Adipocyte (in vitro differentiated cells): ENCODE measurements at regions not wholly inside any gene's neighbourhood (a gene's known extent, or its start where the extent isn't known, plus 50 kb on each side); places are given as distances from the start of the nearest gene placed in this dataset.

ENCODE experiments used
- DNase-seq: peaks from one replicate; pipeline ENCODE4 v3.0.0-alpha.2; 2015; ENCODE audit warnings: low read depth
- H3K27me3 ChIP-seq: replicated peaks from 2 replicates; pipeline ENCODE4 v1.7.0; 2013; ENCODE audit warnings: mild to moderate bottlenecking, low read length, moderate library complexity; ENCODE audit not compliant: control insufficient read depth, insufficient read depth
- H3K36me3 ChIP-seq: 2 replicates; pipeline ENCODE4 v1.7.0; 2013; ENCODE audit warnings: low read length, mild to moderate bottlenecking, moderate library complexity; ENCODE audit not compliant: control insufficient read depth, insufficient read depth, severe bottlenecking
- H3K4me1 ChIP-seq: 2 replicates; pipeline ENCODE4 v1.7.0; 2013; ENCODE audit warnings: mild to moderate bottlenecking, low read length, moderate library complexity; ENCODE audit not compliant: control insufficient read depth, insufficient read depth
- H3K4me3 ChIP-seq: 2 replicates; pipeline ENCODE4 v1.7.0; 2013; ENCODE audit warnings: mild to moderate bottlenecking, low read length, moderate library complexity
- H3K9ac ChIP-seq: 2 replicates; pipeline ENCODE4 v1.7.0; 2013; ENCODE audit warnings: mild to moderate bottlenecking, low read length, moderate library complexity
- H3K9me3 ChIP-seq: 2 replicates; pipeline ENCODE4 v1.7.0; 2013; ENCODE audit warnings: mild to moderate bottlenecking, low read length, moderate library complexity; ENCODE audit not compliant: control insufficient read depth

DNA sequence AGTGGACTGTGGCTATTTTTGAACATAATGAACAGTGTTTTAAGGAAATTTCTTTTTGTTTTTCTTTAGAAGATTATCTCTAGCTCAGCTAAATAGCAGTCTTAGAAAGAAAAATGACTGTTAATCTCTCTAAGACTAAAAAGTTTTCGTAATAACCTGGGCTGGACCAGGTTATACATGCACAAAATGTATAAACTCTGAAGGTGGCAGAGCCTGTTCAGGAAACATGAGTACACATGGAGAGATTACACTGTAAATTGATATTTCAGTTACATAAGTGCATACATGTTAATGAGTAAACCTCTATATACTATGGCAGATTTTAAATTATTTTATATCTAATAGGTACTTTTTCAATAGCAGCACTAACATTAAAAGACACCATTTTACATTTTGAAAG, 258.2 kb upstream of the CFAP20DC start:
- peaks cover 3% of the 10 kb centered on the region for H3K27me3 ChIP-seq
- no peak for DNase-seq
- H3K9ac ChIP-seq = no peak overlapping the region

DNA sequence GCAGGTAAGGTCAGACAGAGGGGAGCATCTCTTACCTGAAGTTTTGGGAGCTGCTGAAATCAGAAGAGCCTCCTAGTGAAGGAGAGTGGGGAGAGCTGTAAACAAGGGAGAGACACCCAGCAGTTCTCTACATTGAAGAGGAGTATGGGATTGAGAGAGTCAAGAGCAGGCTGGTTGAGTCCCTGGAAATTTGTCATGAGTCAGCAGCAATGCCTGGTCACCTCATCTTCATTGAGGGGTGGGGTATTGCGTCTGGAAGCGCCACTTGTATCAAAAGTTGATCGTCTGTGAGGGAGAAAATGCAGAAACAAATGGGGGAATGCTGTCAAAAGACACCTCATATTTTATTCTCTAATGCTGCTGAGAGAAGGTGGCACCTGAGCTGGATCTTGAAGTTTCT, 256.6 kb upstream of the CFAP20DC start:
- no peak overlapping the region for H3K9ac ChIP-seq

More for the DNA sequence above, 258.2 kb upstream of the CFAP20DC start:
- Histone ChIP-seq H3K4me3 (no peak overlapping the region), H3K36me3 (no peaks in the 10 kb centered on the region), H3K9me3 (peaks cover 3% of the 10 kb centered on the region), H3K4me1 (no peaks in the 10 kb centered on the region)

DNA sequence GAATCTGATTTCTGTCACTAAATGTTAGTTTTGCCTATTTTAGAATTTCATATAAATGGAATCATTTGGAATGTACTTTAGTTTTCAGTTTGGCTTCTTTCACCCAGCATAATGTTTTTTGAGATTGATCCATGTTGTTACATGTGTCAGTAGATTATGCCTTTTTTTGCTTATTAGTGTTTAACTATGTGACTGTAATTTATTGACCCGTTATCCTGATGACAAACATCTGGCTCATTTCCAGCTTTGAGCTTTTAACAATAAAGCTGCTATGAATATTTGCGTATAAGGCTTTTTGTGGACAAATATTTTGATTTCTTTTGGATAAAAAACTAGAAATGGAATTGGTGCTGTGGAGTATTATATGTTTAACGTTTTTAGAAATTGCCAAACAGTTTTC, 254.5 kb upstream of the CFAP20DC start:
- H3K9ac ChIP-seq = no peak overlapping the region
- no peak for DNase-seq

More for the DNA sequence above, 256.6 kb upstream of the CFAP20DC start:
- Histone ChIP-seq H3K9me3 (peaks cover 4% of the 10 kb centered on the region), H3K27me3 (peaks cover 10% of the 10 kb centered on the region), H3K36me3 (no peaks in the 10 kb centered on the region), H3K4me1 (no peaks in the 10 kb centered on the region), H3K4me3 (no peak overlapping the region)
- DNase-seq = no peak

DNA sequence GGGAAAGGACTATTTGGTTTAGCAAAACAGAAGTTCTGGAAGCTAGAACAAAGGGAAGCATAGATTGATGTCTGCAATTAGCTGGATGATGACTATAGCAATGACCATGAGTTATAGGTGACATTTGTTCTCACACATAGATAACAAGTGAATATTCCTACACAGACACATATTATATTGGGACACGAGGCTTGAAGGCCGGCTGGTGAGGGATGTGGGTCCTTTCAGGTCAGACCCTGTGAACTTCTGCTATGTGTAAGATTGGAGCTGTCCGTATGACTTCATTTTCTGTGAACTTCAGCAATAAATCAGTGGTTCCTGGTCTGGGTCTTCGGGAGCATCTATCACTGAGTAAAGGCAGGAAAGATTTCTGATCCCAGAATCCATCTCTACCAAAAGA, 253.6 kb upstream of the CFAP20DC start:
- DNase-seq = no peak
- H3K27me3 ChIP-seq = peaks cover 10% of the 10 kb centered on the region
- H3K4me3 ChIP-seq = no peak overlapping the region
- H3K9ac ChIP-seq = no peak overlapping the region
- H3K4me1 ChIP-seq = no peaks in the 10 kb centered on the region
- H3K9me3 ChIP-seq = peaks cover 4% of the 10 kb centered on the region
- H3K36me3 ChIP-seq = no peaks in the 10 kb centered on the region

More for the DNA sequence above, 254.5 kb upstream of the CFAP20DC start:
- Histone ChIP-seq H3K36me3 (no peaks in the 10 kb centered on the region), H3K27me3 (peaks cover 10% of the 10 kb centered on the region), H3K9me3 (peaks cover 4% of the 10 kb centered on the region), H3K4me3 (no peak overlapping the region), H3K4me1 (no peaks in the 10 kb centered on the region)

DNA sequence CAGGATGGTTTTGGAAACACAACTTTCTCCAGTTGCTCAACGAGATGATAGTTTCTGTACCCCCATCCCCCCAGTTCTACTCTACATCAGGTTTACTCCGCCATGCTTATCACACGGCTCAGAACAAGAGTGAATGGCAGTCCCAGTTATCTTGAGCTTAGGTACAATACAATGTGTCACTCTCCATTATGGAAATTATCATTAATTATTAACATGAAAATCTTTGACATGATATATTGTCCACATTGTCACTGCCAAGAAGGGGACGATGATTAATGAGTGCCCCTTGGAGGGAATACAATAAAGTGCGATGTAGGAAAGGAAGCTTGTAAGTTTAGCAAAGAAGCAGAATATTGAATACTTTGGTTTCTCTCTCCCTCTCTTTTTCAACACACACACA, 252.6 kb upstream of the CFAP20DC start:
- Histone ChIP-seq H3K4me3 (no peak overlapping the region), H3K36me3 (no peaks in the 10 kb centered on the region), H3K9ac (no peak overlapping the region), H3K9me3 (peaks cover 4% of the 10 kb centered on the region), H3K27me3 (peaks cover 10% of the 10 kb centered on the region), H3K4me1 (no peaks in the 10 kb centered on the region)
- DNase-seq = no peak

DNA sequence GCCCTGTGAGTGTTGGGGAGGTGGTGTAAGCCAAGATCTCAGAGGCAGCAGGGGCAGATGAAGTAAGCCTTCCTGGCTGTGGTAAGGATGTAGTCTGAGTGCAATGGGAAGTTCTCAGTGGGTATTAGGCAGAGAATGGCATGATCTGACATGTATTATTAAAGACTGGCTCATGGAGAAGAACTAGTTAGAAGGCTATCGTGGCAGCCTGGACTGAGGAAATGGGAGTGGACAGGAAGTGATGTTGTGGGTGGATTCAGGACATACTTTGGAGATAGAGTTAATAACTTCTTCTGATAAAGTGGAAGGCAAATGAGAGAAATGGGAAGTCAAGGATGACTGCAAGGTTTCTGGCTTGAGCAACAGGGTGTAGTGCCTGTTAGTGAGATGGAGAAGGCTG, 250.9 kb upstream of the CFAP20DC start:
- Histone ChIP-seq H3K27me3 (peaks cover 10% of the 10 kb centered on the region), H3K4me1 (no peaks in the 10 kb centered on the region), H3K9ac (no peak overlapping the region), H3K36me3 (no peaks in the 10 kb centered on the region), H3K9me3 (peaks cover 6% of the 10 kb centered on the region), H3K4me3 (no peak overlapping the region)
- DNase-seq = no peak

DNA sequence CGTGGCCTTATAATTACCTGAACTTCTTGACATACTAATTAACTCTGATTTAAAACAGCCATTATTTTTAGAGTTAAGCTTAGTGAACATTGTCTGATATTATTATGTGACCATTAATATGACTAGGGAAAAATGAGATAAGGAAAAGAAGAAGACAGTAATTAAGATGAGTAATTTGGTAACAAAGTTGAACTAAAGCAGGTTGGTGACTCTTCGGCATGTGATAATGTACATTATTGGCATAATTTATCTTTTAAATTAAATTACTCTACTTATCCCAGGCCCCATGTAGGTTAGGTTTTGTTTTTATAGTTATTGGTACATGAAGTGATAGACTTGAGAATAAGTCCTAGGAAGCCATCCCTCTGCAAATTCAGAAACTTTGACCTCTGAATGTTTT, 249.7 kb upstream of the CFAP20DC start:
- DNase-seq = no peak
- Histone ChIP-seq H3K9me3 (peaks cover 6% of the 10 kb centered on the region), H3K36me3 (no peaks in the 10 kb centered on the region), H3K9ac (no peak overlapping the region), H3K4me1 (no peaks in the 10 kb centered on the region), H3K27me3 (peaks cover 10% of the 10 kb centered on the region), H3K4me3 (no peak overlapping the region)

DNA sequence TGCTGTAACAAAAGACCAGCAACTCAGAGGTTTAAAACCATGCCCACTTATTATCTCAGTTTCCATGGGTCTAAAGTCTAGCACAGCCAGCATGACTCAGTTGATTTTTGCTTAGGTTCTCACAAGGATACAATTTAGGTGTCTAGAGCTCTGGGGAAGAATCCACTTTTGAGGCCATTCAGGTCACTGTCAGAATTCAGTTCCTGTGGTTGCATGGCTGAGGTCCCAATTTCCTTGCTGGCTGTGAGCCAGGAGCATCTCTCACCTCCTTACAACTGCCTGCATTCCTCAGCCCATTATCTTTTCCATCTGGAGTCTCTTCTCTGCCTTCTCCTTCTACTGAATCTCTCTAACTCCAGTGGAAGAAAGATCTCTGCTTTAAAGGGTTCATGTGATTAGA, 240.5 kb upstream of the CFAP20DC start:
- H3K27me3 ChIP-seq = no peaks in the 10 kb centered on the region

DNA sequence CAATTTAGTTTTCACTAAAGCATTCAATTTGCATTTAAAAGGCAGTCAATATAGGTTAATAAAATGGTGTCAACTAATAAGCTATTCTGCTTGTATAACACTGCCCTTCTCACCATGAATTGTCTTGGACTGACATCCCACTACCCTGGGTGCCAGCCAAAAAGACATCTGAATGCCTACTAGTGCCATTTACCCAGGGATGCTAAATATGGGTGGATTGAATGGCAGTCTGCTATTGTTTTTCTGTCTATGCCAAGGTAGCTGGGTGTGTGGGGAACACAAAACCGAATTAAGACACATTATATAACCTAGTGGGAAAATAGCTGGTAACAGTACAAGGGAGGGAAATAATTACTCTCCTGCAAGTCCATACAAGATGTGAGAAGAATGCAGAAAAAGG, 240.0 kb upstream of the CFAP20DC start:
- H3K4me1 ChIP-seq = peaks cover 13% of the 10 kb centered on the region
- H3K9me3 ChIP-seq = peaks cover 10% of the 10 kb centered on the region
- H3K27me3 ChIP-seq = no peaks in the 10 kb centered on the region
- no peak for DNase-seq
- no peak overlapping the region for H3K4me3 ChIP-seq
- no peaks in the 10 kb centered on the region for H3K36me3 ChIP-seq
- H3K9ac ChIP-seq = no peak overlapping the region

More for the DNA sequence above, 240.5 kb upstream of the CFAP20DC start:
- Histone ChIP-seq H3K9me3 (peaks cover 10% of the 10 kb centered on the region), H3K4me3 (no peak overlapping the region), H3K36me3 (no peaks in the 10 kb centered on the region), H3K9ac (no peak overlapping the region), H3K4me1 (peaks cover 13% of the 10 kb centered on the region)
- no peak for DNase-seq

DNA sequence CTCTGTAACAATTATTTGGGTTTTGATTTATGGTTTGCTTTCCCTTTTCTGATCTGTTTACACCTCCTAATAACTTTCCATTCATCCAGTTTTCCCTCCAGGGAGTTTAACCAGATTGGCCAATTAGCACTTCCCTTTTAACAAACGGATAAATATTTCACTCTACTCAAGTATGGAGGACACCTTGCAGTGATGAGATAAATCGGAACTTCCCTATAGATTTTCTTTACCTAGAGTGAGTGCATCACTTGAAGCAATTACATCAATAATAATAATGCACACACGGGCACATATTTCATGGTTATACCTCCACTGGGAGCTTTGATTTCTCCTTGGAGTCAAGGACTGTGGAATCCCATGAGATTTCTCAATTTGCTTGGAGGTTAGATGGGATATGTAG, 239.1 kb upstream of the CFAP20DC start:
- Histone ChIP-seq H3K27me3 (peaks cover 3% of the 10 kb centered on the region), H3K4me3 (no peak overlapping the region), H3K9ac (no peak overlapping the region), H3K4me1 (peaks cover 13% of the 10 kb centered on the region), H3K9me3 (peaks cover 10% of the 10 kb centered on the region), H3K36me3 (no peaks in the 10 kb centered on the region)
- no peak for DNase-seq

DNA sequence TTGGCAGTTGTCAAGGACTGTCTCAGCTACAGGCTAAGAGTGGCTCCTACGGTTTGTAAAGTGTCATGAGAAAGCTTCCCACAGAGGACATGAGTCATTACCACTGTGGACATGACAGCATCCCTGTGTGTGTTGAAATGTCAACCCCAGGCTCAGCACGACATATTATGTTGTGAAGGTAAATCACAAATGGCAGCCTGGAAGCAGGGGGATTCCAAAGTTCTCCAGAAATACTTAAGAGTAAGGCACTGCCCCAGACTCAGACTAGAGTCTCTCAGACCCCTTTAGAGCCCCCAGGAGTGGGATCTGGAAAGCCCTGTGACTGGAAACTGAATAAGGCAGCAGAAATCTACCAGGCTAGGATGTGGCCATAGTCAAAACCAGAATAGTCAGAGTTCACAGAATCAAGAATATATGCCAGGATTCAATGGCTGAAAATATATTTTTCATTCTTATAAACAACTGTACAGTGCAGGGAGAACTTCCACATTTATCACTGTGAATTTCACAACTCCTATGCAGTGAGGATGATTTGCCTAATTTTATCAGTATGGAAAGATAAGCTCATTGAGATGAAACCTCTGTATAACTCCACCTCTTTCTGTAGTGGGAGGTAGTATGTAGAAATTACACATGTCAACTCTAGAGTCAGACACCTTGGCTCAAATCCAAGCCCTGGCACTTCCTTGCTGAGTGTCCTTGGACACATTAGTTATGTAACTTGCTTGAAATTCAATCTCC, 237.1 kb upstream of the CFAP20DC start:
- peaks cover 6% of the 10 kb centered on the region for H3K27me3 ChIP-seq
- no peak overlapping the region for H3K9ac ChIP-seq
- peaks cover 13% of the 10 kb centered on the region for H3K4me1 ChIP-seq
- no peaks in the 10 kb centered on the region for H3K9me3 ChIP-seq
- peak; percentile 14 for DNase-seq
- no peak overlapping the region for H3K4me3 ChIP-seq
- H3K36me3 ChIP-seq = no peaks in the 10 kb centered on the region

DNA sequence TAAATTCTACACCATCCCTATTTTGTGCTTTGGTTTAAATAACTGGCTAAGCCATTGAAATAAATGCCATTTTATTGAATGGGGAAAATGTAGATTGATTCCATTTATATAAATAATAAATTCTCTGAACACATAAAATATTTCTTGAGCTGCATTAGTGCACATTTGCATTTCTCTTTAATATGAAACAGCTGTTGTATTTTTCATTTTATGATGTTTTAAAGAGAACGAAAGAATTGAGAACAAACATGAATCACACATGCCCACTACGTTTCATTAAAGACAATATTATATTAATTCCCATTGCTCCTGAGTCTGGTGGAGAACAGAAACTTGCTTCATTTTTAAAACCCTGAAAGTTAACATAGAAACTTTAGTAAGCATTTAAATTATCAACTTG, 235.7 kb upstream of the CFAP20DC start:
- Histone ChIP-seq H3K4me1 (peaks cover 13% of the 10 kb centered on the region), H3K36me3 (no peaks in the 10 kb centered on the region), H3K27me3 (peaks cover 6% of the 10 kb centered on the region), H3K9ac (no peak overlapping the region), H3K4me3 (no peak overlapping the region), H3K9me3 (no peaks in the 10 kb centered on the region)
- peak; percentile 15 for DNase-seq
